Hepatocyte (in vitro differentiated cells): ENCODE measurements at regions not wholly inside any gene's neighbourhood (a gene's known extent, or its start where the extent isn't known, plus 50 kb on each side); places are given as distances from the start of the nearest gene placed in this dataset.

Experiments
- CTCF ChIP-seq: fragments of 200-600 bp; sonication (generic); IDR thresholded peaks from 2 replicates; pipeline ENCODE4 v1.5.1; 2016; ENCODE audit warnings: antibody characterized with exemption, mild to moderate bottlenecking; ENCODE audit not compliant: poor library complexity
- EZH2 ChIP-seq: fragments of 200-600 bp; sonication (generic); IDR thresholded peaks from 2 replicates; pipeline ENCODE4 v1.6.1; 2016; ENCODE audit warnings: antibody characterized with exemption, mild to moderate bottlenecking, borderline replicate concordance
- EZH2phosphoT487 ChIP-seq: fragments of 200-600 bp; sonication (generic); IDR thresholded peaks from one replicate; pipeline ENCODE4 v1.6.1; 2018; ENCODE audit warnings: antibody characterized with exemption, mild to moderate bottlenecking, low read depth, moderate library complexity; ENCODE audit not compliant: unreplicated experiment, severe bottlenecking

DNA sequence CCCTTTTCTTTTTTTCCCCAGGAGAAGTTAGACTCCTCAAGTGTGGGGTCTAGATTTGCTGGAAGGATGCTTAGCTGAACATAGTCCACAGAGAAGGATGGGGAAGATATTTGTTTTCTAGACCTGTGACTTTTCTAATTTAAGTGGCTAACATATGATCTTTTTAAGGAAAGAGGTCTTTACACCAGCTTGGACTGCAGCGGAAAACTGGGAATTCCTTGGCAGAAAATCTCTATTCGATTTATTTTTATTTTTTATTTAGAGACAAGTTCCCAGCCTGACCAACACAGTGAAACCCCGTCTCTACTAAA is 148.4 kb downstream of the MYCN start:
- TF ChIP-seq CTCF (no peak), EZH2phosphoT487 (no peak), EZH2 (no peak)
